ENCODE measurements at regions not wholly inside any gene's neighbourhood (a gene's known extent, or its start where the extent isn't known, plus 50 kb on each side); places are given as distances from the start of the nearest gene placed in this dataset.

DNA sequence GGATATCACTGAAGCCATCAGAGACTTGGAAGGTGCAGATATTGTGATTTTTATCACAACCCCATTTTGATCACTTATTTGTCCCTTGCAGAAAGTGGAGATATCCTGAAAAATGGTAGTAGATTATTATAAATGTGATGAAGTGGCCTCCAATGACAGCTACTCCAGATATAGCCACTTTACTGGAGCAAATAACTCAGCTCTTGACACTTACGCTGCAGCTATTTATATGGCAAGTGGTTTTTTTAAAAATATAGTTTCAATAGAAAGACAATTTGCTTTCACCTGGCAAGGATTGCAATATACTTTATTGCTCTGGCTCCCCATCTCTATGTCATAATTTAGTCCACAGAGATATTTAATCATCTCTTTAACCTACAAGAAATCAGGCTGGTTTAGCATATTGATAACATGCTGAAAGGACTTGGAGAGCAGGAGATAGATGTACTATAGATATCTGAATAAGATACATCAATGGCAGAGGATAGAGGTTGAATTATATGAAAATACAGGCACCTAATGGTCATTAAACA, 182.8 kb upstream of the SKOR2 start:
- Histone ChIP-seq H3K36me3 (no peaks in the 10 kb centered on the region), H3K27me3 (no peaks in the 10 kb centered on the region), H3K9me3 (no peaks in the 10 kb centered on the region), H3K4me1 (no peaks in the 10 kb centered on the region), H3K4me3 (no peak overlapping the region), H3K27ac (no peak overlapping the region)
- DNase-seq (no peak), ATAC-seq (no peak)
- 56% methylated on average over 1 of the region's 1 CpG for WGBS (ENCODE audit: insufficient coverage, low coverage, low lambda C conversion rate, missing lambda C conversion rate)
- intact Hi-C loops (cut with DNase I) = no loop called here
- TF ChIP-seq, protein P1, sequence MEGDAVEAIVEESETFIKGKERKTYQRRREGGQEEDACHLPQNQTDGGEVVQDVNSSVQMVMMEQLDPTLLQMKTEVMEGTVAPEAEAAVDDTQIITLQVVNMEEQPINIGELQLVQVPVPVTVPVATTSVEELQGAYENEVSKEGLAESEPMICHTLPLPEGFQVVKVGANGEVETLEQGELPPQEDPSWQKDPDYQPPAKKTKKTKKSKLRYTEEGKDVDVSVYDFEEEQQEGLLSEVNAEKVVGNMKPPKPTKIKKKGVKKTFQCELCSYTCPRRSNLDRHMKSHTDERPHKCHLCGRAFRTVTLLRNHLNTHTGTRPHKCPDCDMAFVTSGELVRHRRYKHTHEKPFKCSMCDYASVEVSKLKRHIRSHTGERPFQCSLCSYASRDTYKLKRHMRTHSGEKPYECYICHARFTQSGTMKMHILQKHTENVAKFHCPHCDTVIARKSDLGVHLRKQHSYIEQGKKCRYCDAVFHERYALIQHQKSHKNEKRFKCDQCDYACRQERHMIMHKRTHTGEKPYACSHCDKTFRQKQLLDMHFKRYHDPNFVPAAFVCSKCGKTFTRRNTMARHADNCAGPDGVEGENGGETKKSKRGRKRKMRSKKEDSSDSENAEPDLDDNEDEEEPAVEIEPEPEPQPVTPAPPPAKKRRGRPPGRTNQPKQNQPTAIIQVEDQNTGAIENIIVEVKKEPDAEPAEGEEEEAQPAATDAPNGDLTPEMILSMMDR (IDR thresholded peaks at IDR 0.05) = no peak
- no peak for TF ChIP-seq POLR2A (IDR thresholded peaks at IDR 0.05)

DNA sequence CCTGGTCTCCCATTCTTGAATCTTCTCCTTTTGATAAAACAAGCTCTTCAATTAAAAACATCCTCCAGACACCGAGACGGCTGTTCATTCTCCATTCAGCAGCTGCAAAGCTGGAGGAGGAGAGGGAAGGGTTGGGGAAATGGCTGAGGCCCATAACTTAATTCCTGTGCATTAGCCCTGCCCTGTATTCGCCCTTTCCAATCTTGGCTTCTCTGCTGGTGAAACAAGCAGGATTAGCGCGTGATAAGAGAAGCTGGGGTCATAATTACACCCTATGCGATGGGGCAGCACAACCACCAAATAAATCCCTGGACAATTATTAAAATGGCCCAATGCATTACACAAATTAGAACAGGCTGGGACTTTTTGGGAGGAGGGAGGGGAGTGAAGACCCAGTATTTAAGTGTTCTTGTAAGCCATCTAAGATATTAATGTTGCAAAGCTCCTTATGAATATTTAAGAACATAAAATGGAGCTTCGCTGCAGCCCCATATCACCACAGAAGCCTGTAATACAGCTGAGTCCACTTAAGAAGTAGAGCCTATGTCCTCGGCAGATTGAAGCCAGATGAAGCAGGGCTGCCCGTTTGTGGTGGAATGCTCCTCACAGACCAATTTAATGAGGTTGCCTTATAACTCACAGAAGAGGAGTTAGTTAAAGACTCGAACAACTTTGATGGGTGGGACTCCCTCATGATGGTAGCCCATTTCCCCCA, 176.6 kb upstream of the SKOR2 start:
- DNase-seq (no peak), ATAC-seq (no peak)
- Histone ChIP-seq H3K27ac (no peak overlapping the region), H3K4me1 (no peaks in the 10 kb centered on the region), H3K36me3 (no peaks in the 10 kb centered on the region), H3K9me3 (no peaks in the 10 kb centered on the region), H3K27me3 (no peaks in the 10 kb centered on the region), H3K4me3 (no peak overlapping the region)
- intact Hi-C loops (cut with DNase I) = no loop called here
- TF ChIP-seq, protein P1 (IDR thresholded peaks at IDR 0.05) = no peak
- TF ChIP-seq POLR2A (IDR thresholded peaks at IDR 0.05) = no peak
- 58% methylated on average over 9 of the region's 10 CpGs for WGBS (ENCODE audit: insufficient coverage, low coverage, low lambda C conversion rate, missing lambda C conversion rate)

DNA sequence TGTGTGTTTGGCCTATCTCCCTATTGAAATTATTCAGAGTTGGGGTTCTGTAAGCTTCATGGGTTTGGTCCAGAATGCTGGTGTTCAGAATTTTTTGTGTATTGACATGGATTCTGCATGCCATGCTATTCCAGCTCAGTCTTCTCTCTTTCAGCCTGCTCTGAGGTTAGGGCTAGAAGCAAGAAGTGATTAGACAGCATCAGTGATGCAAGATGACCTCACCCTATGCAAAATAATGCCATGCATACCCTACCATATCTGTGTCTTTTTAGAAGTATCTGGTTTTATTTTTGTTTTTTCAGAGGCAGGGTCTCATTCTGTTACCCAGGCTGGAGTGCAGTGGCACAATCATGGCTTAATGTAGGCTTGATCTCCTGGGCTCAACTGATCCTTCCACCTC, 175.6 kb upstream of the SKOR2 start:
- intact Hi-C loops (cut with DNase I) = no loop called here
- H3K27ac ChIP-seq = no peak overlapping the region
- ATAC-seq = no peak
- H3K9me3 ChIP-seq = no peaks in the 10 kb centered on the region
- DNase-seq = no peak
- TF ChIP-seq, protein P1 (IDR thresholded peaks at IDR 0.05) = no peak
- no peak for TF ChIP-seq POLR2A (IDR thresholded peaks at IDR 0.05)
- H3K4me1 ChIP-seq = no peaks in the 10 kb centered on the region
- no peaks in the 10 kb centered on the region for H3K27me3 ChIP-seq
- no peaks in the 10 kb centered on the region for H3K36me3 ChIP-seq
- no peak overlapping the region for H3K4me3 ChIP-seq

- DNase-seq (no peak), ATAC-seq (no peak)
- 69% methylated on average over 6 of the region's 7 CpGs for WGBS (ENCODE audit: insufficient coverage, low coverage, low lambda C conversion rate, missing lambda C conversion rate)
- TF ChIP-seq POLR2A (IDR thresholded peaks at IDR 0.05) = no peak
- TF ChIP-seq, protein P1 (IDR thresholded peaks at IDR 0.05) = no peak
- Histone ChIP-seq H3K27ac (no peak overlapping the region), H3K27me3 (no peaks in the 10 kb centered on the region), H3K9me3 (no peaks in the 10 kb centered on the region), H3K4me3 (no peak overlapping the region), H3K36me3 (no peaks in the 10 kb centered on the region), H3K4me1 (no peaks in the 10 kb centered on the region)
- intact Hi-C loops (cut with DNase I) = no loop called here
Measured at GRCh38 chr18:47425365-47425764, 173.9 kb upstream of the SKOR2 start.

All from right lobe of liver (tissue), 6 donors.